ENCODE measurements at regions not wholly inside any gene's neighbourhood (a gene's known extent, or its start where the extent isn't known, plus 50 kb on each side); places are given as distances from the start of the nearest gene placed in this dataset.

GRCh38 chr2:139744273-139744672, 964.1 kb upstream of the NXPH2 start:
- TF ChIP-seq CTCF (IDR thresholded peaks at IDR 0.05) (no peak), POLR2A (IDR thresholded peaks at IDR 0.05) (no peak)
